ENCODE measurements at regions not wholly inside any gene's neighbourhood (a gene's known extent, or its start where the extent isn't known, plus 50 kb on each side); places are given as distances from the start of the nearest gene placed in this dataset.

- Histone ChIP-seq H4K8ac (ENCODE audit: low read length) (no peak overlapping the region), H2AFZ (ENCODE audit: low read depth, low read length) (no peak overlapping the region), H3K27ac (ENCODE audit: low read length, poor library complexity, severe bottlenecking) (no peak overlapping the region), H2AK5ac (ENCODE audit: low read length, severe bottlenecking) (no peak overlapping the region), H2BK15ac (ENCODE audit: low read depth, poor library complexity, severe bottlenecking) (no peak overlapping the region), H3K14ac (ENCODE audit: low read length in 2 of 2) (no peak overlapping the region), H3K27me3 (ENCODE audit: control insufficient read depth in 1 of 2, insufficient read depth in 1 of 2, low read length in 2 of 2) (no peaks in the 10 kb centered on the region), H2BK12ac (ENCODE audit: low read length in 2 of 2) (no peak overlapping the region), H3K4me2 (ENCODE audit: low read length, poor library complexity, severe bottlenecking) (no peak overlapping the region), H3K9me3 (ENCODE audit: control insufficient read depth, low read length) (no peaks in the 10 kb centered on the region), H2BK5ac (ENCODE audit: low read depth, low read length, poor library complexity, severe bottlenecking) (no peak overlapping the region), H3K79me1 (replicated peaks; ENCODE audit: low read length, poor library complexity, severe bottlenecking) (no peaks in the 10 kb centered on the region), H4K91ac (ENCODE audit: low read length) (no peak overlapping the region), H3K36me3 (ENCODE audit: control insufficient read depth in 1 of 2, insufficient read depth in 2 of 2, low read depth in 1 of 2, low read length in 2 of 2) (no peaks in the 10 kb centered on the region), H3K9ac (ENCODE audit: low read length) (no peak overlapping the region), H3K18ac (ENCODE audit: low read depth in 1 of 2, low read length in 2 of 2) (no peak overlapping the region), H3K4ac (ENCODE audit: low read depth in 1 of 2, low read length in 2 of 2) (no peak overlapping the region), H3K4me1 (ENCODE audit: control insufficient read depth, insufficient read depth, low read depth, low read length) (peaks cover 3% of the 10 kb centered on the region), H3K23ac (ENCODE audit: low read length in 2 of 2) (no peak overlapping the region), H2BK120ac (ENCODE audit: low read depth, low read length) (no peak overlapping the region), H3K4me3 (ENCODE audit: insufficient read depth in 1 of 2, low read depth in 1 of 2, low read length in 2 of 2) (no peak overlapping the region)
- DNase-seq = no peak
- 92% methylated on average over 5 of the region's 7 CpGs for WGBS
Measured at GRCh38 chr6:134840086-134840867, 109.6 kb downstream of the ALDH8A1 start.

- Histone ChIP-seq H3K9ac (ENCODE audit: low read length) (peak overlapping the region; percentile 45), H4K91ac (ENCODE audit: low read length) (no peak overlapping the region), H3K9me3 (ENCODE audit: control insufficient read depth, low read length) (no peaks in the 10 kb centered on the region), H2BK120ac (ENCODE audit: low read depth, low read length) (no peak overlapping the region), H3K27me3 (ENCODE audit: control insufficient read depth in 1 of 2, insufficient read depth in 1 of 2, low read length in 2 of 2) (no peaks in the 10 kb centered on the region), H3K4me2 (ENCODE audit: low read length, poor library complexity, severe bottlenecking) (no peak overlapping the region), H3K18ac (ENCODE audit: low read depth in 1 of 2, low read length in 2 of 2) (no peak overlapping the region), H3K4me3 (ENCODE audit: insufficient read depth in 1 of 2, low read depth in 1 of 2, low read length in 2 of 2) (no peak overlapping the region), H2AFZ (ENCODE audit: low read depth, low read length) (no peak overlapping the region), H3K27ac (ENCODE audit: low read length, poor library complexity, severe bottlenecking) (no peak overlapping the region), H4K8ac (ENCODE audit: low read length) (no peak overlapping the region), H3K14ac (ENCODE audit: low read length in 2 of 2) (no peak overlapping the region), H3K36me3 (ENCODE audit: control insufficient read depth in 1 of 2, insufficient read depth in 2 of 2, low read depth in 1 of 2, low read length in 2 of 2) (no peaks in the 10 kb centered on the region), H2BK5ac (ENCODE audit: low read depth, low read length, poor library complexity, severe bottlenecking) (no peak overlapping the region), H2AK5ac (ENCODE audit: low read length, severe bottlenecking) (no peak overlapping the region), H2BK15ac (ENCODE audit: low read depth, poor library complexity, severe bottlenecking) (no peak overlapping the region), H3K79me1 (replicated peaks; ENCODE audit: low read length, poor library complexity, severe bottlenecking) (no peaks in the 10 kb centered on the region), H3K4me1 (ENCODE audit: control insufficient read depth, insufficient read depth, low read depth, low read length) (peaks cover 3% of the 10 kb centered on the region), H3K4ac (ENCODE audit: low read depth in 1 of 2, low read length in 2 of 2) (no peak overlapping the region), H3K23ac (ENCODE audit: low read length in 2 of 2) (no peak overlapping the region), H2BK12ac (ENCODE audit: low read length in 2 of 2) (no peak overlapping the region)
- no peak for DNase-seq
- no CpG with 5 or more reads among the region's 2 CpGs for WGBS
Measured at GRCh38 chr6:134835993-134836392, 113.9 kb downstream of the ALDH8A1 start.

- Histone ChIP-seq H2BK15ac (ENCODE audit: low read depth, poor library complexity, severe bottlenecking) (no peak overlapping the region), H3K9me3 (ENCODE audit: control insufficient read depth, low read length) (no peaks in the 10 kb centered on the region), H3K14ac (ENCODE audit: low read length in 2 of 2) (no peak overlapping the region), H3K27ac (ENCODE audit: low read length, poor library complexity, severe bottlenecking) (no peak overlapping the region), H3K4me3 (ENCODE audit: insufficient read depth in 1 of 2, low read depth in 1 of 2, low read length in 2 of 2) (no peak overlapping the region), H3K79me1 (replicated peaks; ENCODE audit: low read length, poor library complexity, severe bottlenecking) (no peaks in the 10 kb centered on the region), H3K36me3 (ENCODE audit: control insufficient read depth in 1 of 2, insufficient read depth in 2 of 2, low read depth in 1 of 2, low read length in 2 of 2) (no peaks in the 10 kb centered on the region), H3K4ac (ENCODE audit: low read depth in 1 of 2, low read length in 2 of 2) (no peak overlapping the region), H2AK5ac (ENCODE audit: low read length, severe bottlenecking) (no peak overlapping the region), H3K4me1 (ENCODE audit: control insufficient read depth, insufficient read depth, low read depth, low read length) (peaks cover 4% of the 10 kb centered on the region), H3K23ac (ENCODE audit: low read length in 2 of 2) (no peak overlapping the region), H2BK5ac (ENCODE audit: low read depth, low read length, poor library complexity, severe bottlenecking) (no peak overlapping the region), H2BK120ac (ENCODE audit: low read depth, low read length) (no peak overlapping the region), H3K18ac (ENCODE audit: low read depth in 1 of 2, low read length in 2 of 2) (no peak overlapping the region), H2AFZ (ENCODE audit: low read depth, low read length) (no peak overlapping the region), H4K8ac (ENCODE audit: low read length) (no peak overlapping the region), H2BK12ac (ENCODE audit: low read length in 2 of 2) (no peak overlapping the region), H3K9ac (ENCODE audit: low read length) (no peak overlapping the region), H3K27me3 (ENCODE audit: control insufficient read depth in 1 of 2, insufficient read depth in 1 of 2, low read length in 2 of 2) (no peaks in the 10 kb centered on the region), H3K4me2 (ENCODE audit: low read length, poor library complexity, severe bottlenecking) (no peak overlapping the region), H4K91ac (ENCODE audit: low read length) (no peak overlapping the region)
- WGBS = 100% methylated on average over 2 of the region's 2 CpGs
- no peak for DNase-seq
Measured at GRCh38 chr6:134830940-134831339, 119.0 kb downstream of the ALDH8A1 start.

GRCh38 chr6:134830194-134830593 is 119.7 kb downstream of the ALDH8A1 start:
- Histone ChIP-seq H3K14ac (ENCODE audit: low read length in 2 of 2) (no peak overlapping the region), H3K9ac (ENCODE audit: low read length) (no peak overlapping the region), H3K4me1 (ENCODE audit: control insufficient read depth, insufficient read depth, low read depth, low read length) (peaks cover 4% of the 10 kb centered on the region), H3K9me3 (ENCODE audit: control insufficient read depth, low read length) (no peaks in the 10 kb centered on the region), H2AFZ (ENCODE audit: low read depth, low read length) (no peak overlapping the region), H2BK12ac (ENCODE audit: low read length in 2 of 2) (no peak overlapping the region), H2BK120ac (ENCODE audit: low read depth, low read length) (no peak overlapping the region), H3K18ac (ENCODE audit: low read depth in 1 of 2, low read length in 2 of 2) (no peak overlapping the region), H3K4me3 (ENCODE audit: insufficient read depth in 1 of 2, low read depth in 1 of 2, low read length in 2 of 2) (no peak overlapping the region), H3K27ac (ENCODE audit: low read length, poor library complexity, severe bottlenecking) (no peak overlapping the region), H2BK5ac (ENCODE audit: low read depth, low read length, poor library complexity, severe bottlenecking) (no peak overlapping the region), H2BK15ac (ENCODE audit: low read depth, poor library complexity, severe bottlenecking) (no peak overlapping the region), H3K79me1 (replicated peaks; ENCODE audit: low read length, poor library complexity, severe bottlenecking) (no peaks in the 10 kb centered on the region), H3K36me3 (ENCODE audit: control insufficient read depth in 1 of 2, insufficient read depth in 2 of 2, low read depth in 1 of 2, low read length in 2 of 2) (no peaks in the 10 kb centered on the region), H3K4ac (ENCODE audit: low read depth in 1 of 2, low read length in 2 of 2) (no peak overlapping the region), H3K27me3 (ENCODE audit: control insufficient read depth in 1 of 2, insufficient read depth in 1 of 2, low read length in 2 of 2) (no peaks in the 10 kb centered on the region), H4K91ac (ENCODE audit: low read length) (no peak overlapping the region), H3K23ac (ENCODE audit: low read length in 2 of 2) (no peak overlapping the region), H3K4me2 (ENCODE audit: low read length, poor library complexity, severe bottlenecking) (no peak overlapping the region), H4K8ac (ENCODE audit: low read length) (no peak overlapping the region), H2AK5ac (ENCODE audit: low read length, severe bottlenecking) (no peak overlapping the region)
- no peak for DNase-seq
- 89% methylated on average over 4 of the region's 4 CpGs for WGBS

Measured in mesenchymal stem cell (in vitro differentiated cells and primary cell).